ENCODE measurements at regions not wholly inside any gene's neighbourhood (a gene's known extent, or its start where the extent isn't known, plus 50 kb on each side); places are given as distances from the start of the nearest gene placed in this dataset.

GRCh38 chr4:166422475-166422874, 549.4 kb downstream of the TLL1 start:
- in situ Hi-C loops (cut with HindIII; ENCODE audit: low pct_unique_long_range_greater_than_20kb, low sequenced_read_pairs) = no loop called here
- DNase-seq (ENCODE audit: low read depth) = peak; percentile 26

- in situ Hi-C loops (cut with HindIII; ENCODE audit: low pct_unique_long_range_greater_than_20kb, low sequenced_read_pairs) = no loop called here
Observed at GRCh38 chr4:166426300-166426863, 553.3 kb downstream of the TLL1 start.

GRCh38 chr4:166432125-166432524, 559.1 kb downstream of the TLL1 start:
- in situ Hi-C loops (cut with HindIII; ENCODE audit: low pct_unique_long_range_greater_than_20kb, low sequenced_read_pairs) = no loop called here
- DNase-seq (ENCODE audit: low read depth) = no peak

More at GRCh38 chr4:166426300-166426863, 553.3 kb downstream of the TLL1 start:
- DNase-seq (ENCODE audit: low read depth) = no peak

GRCh38 chr4:166432842-166433241, 559.8 kb downstream of the TLL1 start:
- DNase-seq (ENCODE audit: low read depth) = no peak
- in situ Hi-C loops (cut with HindIII; ENCODE audit: low pct_unique_long_range_greater_than_20kb, low sequenced_read_pairs) = no loop called here

- in situ Hi-C loops (cut with HindIII; ENCODE audit: low pct_unique_long_range_greater_than_20kb, low sequenced_read_pairs) = no loop called here
- no peak for DNase-seq (ENCODE audit: low read depth)
Observed at GRCh38 chr4:166435449-166435848, 562.4 kb downstream of the TLL1 start.

GRCh38 chr4:166458756-166459155, 585.7 kb downstream of the TLL1 start:
- no peak for DNase-seq (ENCODE audit: low read depth)
- in situ Hi-C loops (cut with HindIII; ENCODE audit: low pct_unique_long_range_greater_than_20kb, low sequenced_read_pairs) = no loop called here

GRCh38 chr4:166459621-166460020, 586.6 kb downstream of the TLL1 start:
- no peak for DNase-seq (ENCODE audit: low read depth)
- in situ Hi-C loops (cut with HindIII; ENCODE audit: low pct_unique_long_range_greater_than_20kb, low sequenced_read_pairs) = no loop called here

GRCh38 chr4:166460769-166461550, 587.9 kb downstream of the TLL1 start:
- no peak for DNase-seq (ENCODE audit: low read depth)

GRCh38 chr4:166481055-166481454, 608.0 kb downstream of the TLL1 start:
- in situ Hi-C loops (cut with HindIII; ENCODE audit: low pct_unique_long_range_greater_than_20kb, low sequenced_read_pairs) = no loop called here
- no peak for DNase-seq (ENCODE audit: low read depth)

More at GRCh38 chr4:166460769-166461550, 587.9 kb downstream of the TLL1 start:
- in situ Hi-C loops (cut with HindIII; ENCODE audit: low pct_unique_long_range_greater_than_20kb, low sequenced_read_pairs) = no loop called here

GRCh38 chr4:166481739-166482138, 608.7 kb downstream of the TLL1 start:
- in situ Hi-C loops (cut with HindIII; ENCODE audit: low pct_unique_long_range_greater_than_20kb, low sequenced_read_pairs) = no loop called here
- no peak for DNase-seq (ENCODE audit: low read depth)

GRCh38 chr4:166482758-166483157, 609.7 kb downstream of the TLL1 start:
- in situ Hi-C loops (cut with HindIII; ENCODE audit: low pct_unique_long_range_greater_than_20kb, low sequenced_read_pairs) = no loop called here

GRCh38 chr4:166491635-166492034, 618.6 kb downstream of the TLL1 start:
- in situ Hi-C loops (cut with HindIII; ENCODE audit: low pct_unique_long_range_greater_than_20kb, low sequenced_read_pairs) = no loop called here
- no peak for DNase-seq (ENCODE audit: low read depth)

More at GRCh38 chr4:166482758-166483157, 609.7 kb downstream of the TLL1 start:
- no peak for DNase-seq (ENCODE audit: low read depth)

GRCh38 chr4:166493924-166494345, 620.9 kb downstream of the TLL1 start:
- no peak for DNase-seq (ENCODE audit: low read depth)

GRCh38 chr4:166498546-166498945, 625.5 kb downstream of the TLL1 start:
- in situ Hi-C loops (cut with HindIII; ENCODE audit: low pct_unique_long_range_greater_than_20kb, low sequenced_read_pairs) = no loop called here
- no peak for DNase-seq (ENCODE audit: low read depth)

More at GRCh38 chr4:166493924-166494345, 620.9 kb downstream of the TLL1 start:
- in situ Hi-C loops (cut with HindIII; ENCODE audit: low pct_unique_long_range_greater_than_20kb, low sequenced_read_pairs) = no loop called here

GRCh38 chr4:166499820-166500219, 626.8 kb downstream of the TLL1 start:
- DNase-seq (ENCODE audit: low read depth) = no peak
- in situ Hi-C loops (cut with HindIII; ENCODE audit: low pct_unique_long_range_greater_than_20kb, low sequenced_read_pairs) = no loop called here

- in situ Hi-C loops (cut with HindIII; ENCODE audit: low pct_unique_long_range_greater_than_20kb, low sequenced_read_pairs) = no loop called here
- DNase-seq (ENCODE audit: low read depth) = no peak
Observed at GRCh38 chr4:166501941-166502382, 628.9 kb downstream of the TLL1 start.

- in situ Hi-C loops (cut with HindIII; ENCODE audit: low pct_unique_long_range_greater_than_20kb, low sequenced_read_pairs) = no loop called here
- no peak for DNase-seq (ENCODE audit: low read depth)
Observed at GRCh38 chr4:166502660-166503059, 629.6 kb downstream of the TLL1 start.

GRCh38 chr4:166506051-166506450, 633.0 kb downstream of the TLL1 start:
- no peak for DNase-seq (ENCODE audit: low read depth)
- in situ Hi-C loops (cut with HindIII; ENCODE audit: low pct_unique_long_range_greater_than_20kb, low sequenced_read_pairs) = no loop called here

- DNase-seq (ENCODE audit: low read depth) = no peak
- in situ Hi-C loops (cut with HindIII; ENCODE audit: low pct_unique_long_range_greater_than_20kb, low sequenced_read_pairs) = no loop called here
Observed at GRCh38 chr4:166512267-166512666, 639.2 kb downstream of the TLL1 start.

- in situ Hi-C loops (cut with HindIII; ENCODE audit: low pct_unique_long_range_greater_than_20kb, low sequenced_read_pairs) = no loop called here
- no peak for DNase-seq (ENCODE audit: low read depth)
Observed at GRCh38 chr4:166518315-166518714, 645.3 kb downstream of the TLL1 start.
